ENCODE measurements at regions not wholly inside any gene's neighbourhood (a gene's known extent, or its start where the extent isn't known, plus 50 kb on each side); places are given as distances from the start of the nearest gene placed in this dataset.

- H3K4me3 ChIP-seq (ENCODE audit: low read depth, low read length): no peak overlapping the region
- TF ChIP-seq CTCF (IDR thresholded peaks at IDR 0.05; ENCODE audit: insufficient read depth, low read depth, low read length): no peak
- H3K27me3 ChIP-seq (ENCODE audit: control insufficient read depth, insufficient read depth, low read length): no peaks in the 10 kb centered on the region
- ChIA-PET CTCF (interaction anchor here (0.6 kb wide), 1 partner anchor 1112 kb away, joined by 3 read pairs; no protein-coding TSS in a partner anchor), POLR2A (no interaction called here)
- DNase-seq (ENCODE audit: low read depth): no peak
- H3K36me3 ChIP-seq (ENCODE audit: control insufficient read depth, insufficient read depth, low read length): no peaks in the 10 kb centered on the region
These were observed 575.0 kb upstream of the CHRM3 start for GRCh38 chr1:238811211-238811879.

DNA sequence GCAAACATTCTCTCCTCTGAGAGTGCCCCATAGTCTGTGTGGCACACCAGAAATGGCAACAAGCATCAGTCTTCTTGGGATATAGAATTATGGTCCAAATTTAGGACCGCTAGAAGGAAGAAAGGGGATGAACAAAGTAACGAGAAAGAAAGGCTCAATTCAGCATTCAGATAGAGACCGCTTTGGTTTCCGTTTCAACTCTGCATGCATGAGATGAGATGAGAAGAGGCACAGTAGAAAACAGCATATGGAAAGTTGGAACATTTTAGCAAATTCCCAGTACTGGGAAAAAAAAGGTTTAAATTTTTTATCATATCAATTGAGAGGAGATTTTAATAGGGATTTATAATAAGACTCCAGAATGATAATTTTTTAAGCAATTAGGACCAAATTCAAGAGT is 595.5 kb upstream of the CHRM3 start:
- CTCF ChIA-PET: no interaction called here
- H3K27me3 ChIP-seq (ENCODE audit: control insufficient read depth, insufficient read depth, low read length): no peaks in the 10 kb centered on the region
- no peak for TF ChIP-seq CTCF (IDR thresholded peaks at IDR 0.05; ENCODE audit: insufficient read depth, low read depth, low read length)

DNA sequence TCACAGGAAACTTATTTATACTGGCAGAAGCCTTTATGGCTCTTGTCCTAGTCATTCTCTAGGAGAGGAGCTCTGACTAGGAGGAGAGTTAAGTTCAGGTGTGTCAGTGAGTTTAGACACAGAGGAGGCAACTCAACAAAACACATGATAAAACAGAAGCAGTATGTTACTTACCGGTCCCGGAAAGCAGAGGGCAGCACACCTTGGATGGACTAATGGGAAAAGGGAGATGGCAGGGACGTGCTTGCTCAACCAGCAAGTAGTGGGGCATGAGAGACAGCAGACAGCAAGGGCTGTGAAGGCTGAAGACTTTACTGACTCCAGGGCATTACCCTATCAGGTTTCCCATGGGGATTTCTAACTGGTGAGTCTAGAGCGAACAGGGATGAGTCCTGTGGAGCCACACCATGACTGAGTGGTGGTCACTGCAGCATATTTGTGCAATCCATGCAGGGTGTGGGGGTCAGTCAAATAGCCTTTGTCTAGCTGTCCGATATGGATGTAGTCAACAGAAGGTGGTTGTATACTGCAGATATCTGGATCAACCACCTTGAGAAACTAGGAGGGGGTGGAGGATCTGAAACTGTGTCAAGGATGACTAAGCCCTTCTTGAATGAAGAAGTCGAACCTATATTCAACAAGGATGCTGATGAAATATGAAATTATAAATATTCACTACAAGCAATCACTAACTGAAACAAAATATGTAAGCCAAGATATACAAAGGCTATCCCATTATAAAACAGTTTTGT is 596.3 kb upstream of the CHRM3 start:
- no peak overlapping the region for H3K4me3 ChIP-seq (ENCODE audit: low read depth, low read length)
- no peak for DNase-seq (ENCODE audit: low read depth)
- CTCF ChIA-PET: no interaction called here
- H3K36me3 ChIP-seq (ENCODE audit: control insufficient read depth, insufficient read depth, low read length): no peaks in the 10 kb centered on the region
- TF ChIP-seq CTCF (IDR thresholded peaks at IDR 0.05; ENCODE audit: insufficient read depth, low read depth, low read length): no peak
- POLR2A ChIA-PET: no interaction called here
- no peaks in the 10 kb centered on the region for H3K27me3 ChIP-seq (ENCODE audit: control insufficient read depth, insufficient read depth, low read length)

More for the DNA sequence above, 595.5 kb upstream of the CHRM3 start:
- Histone ChIP-seq H3K4me3 (ENCODE audit: low read depth, low read length) (no peak overlapping the region), H3K36me3 (ENCODE audit: control insufficient read depth, insufficient read depth, low read length) (no peaks in the 10 kb centered on the region)
- DNase-seq (ENCODE audit: low read depth): no peak
- POLR2A ChIA-PET: no interaction called here

DNA sequence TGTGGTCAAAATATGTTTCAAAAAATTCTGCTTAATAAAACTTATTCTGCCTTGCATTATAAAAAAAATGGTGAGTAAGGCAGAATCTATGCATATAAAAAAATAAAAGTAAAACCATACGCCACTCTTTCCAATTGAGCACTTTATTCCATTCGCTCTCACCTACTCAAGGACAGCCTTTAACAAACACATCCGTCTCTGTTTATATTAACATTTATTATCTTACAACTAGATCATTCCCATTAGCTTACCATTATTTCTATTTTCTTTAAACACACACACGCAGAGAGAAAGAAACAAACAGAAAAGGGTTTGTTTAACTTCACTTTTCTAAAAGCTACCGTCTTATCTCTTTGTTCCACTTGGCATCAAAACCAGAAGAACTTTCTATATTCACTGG is 598.9 kb upstream of the CHRM3 start:
- ChIA-PET POLR2A (no interaction called here), CTCF (no interaction called here)
- DNase-seq (ENCODE audit: low read depth): no peak
- Histone ChIP-seq H3K4me3 (ENCODE audit: low read depth, low read length) (no peak overlapping the region), H3K27me3 (ENCODE audit: control insufficient read depth, insufficient read depth, low read length) (no peaks in the 10 kb centered on the region), H3K36me3 (ENCODE audit: control insufficient read depth, insufficient read depth, low read length) (no peaks in the 10 kb centered on the region)
- TF ChIP-seq CTCF (IDR thresholded peaks at IDR 0.05; ENCODE audit: insufficient read depth, low read depth, low read length): no peak

DNA sequence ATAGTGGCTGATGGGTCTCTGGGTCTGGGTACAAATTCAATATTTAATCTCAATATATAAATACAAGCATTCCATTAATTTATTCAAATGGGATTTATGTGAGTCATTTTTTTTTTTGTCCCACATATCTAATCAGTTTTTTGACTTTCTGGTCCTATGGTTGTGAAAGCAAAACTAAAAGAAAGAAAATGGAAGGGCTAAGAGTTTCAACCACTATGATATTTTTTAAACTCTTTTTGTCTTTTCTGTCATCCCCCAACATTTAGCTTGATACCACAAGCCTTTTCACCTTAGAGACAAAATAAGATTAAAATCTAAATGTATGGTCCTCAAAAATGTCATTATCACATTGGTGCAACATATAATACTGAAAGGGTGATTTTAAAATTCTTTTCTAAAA is 602.7 kb upstream of the CHRM3 start:
- ChIA-PET CTCF (no interaction called here), POLR2A (no interaction called here)
- Histone ChIP-seq H3K36me3 (ENCODE audit: control insufficient read depth, insufficient read depth, low read length) (no peaks in the 10 kb centered on the region), H3K27me3 (ENCODE audit: control insufficient read depth, insufficient read depth, low read length) (no peaks in the 10 kb centered on the region), H3K4me3 (ENCODE audit: low read depth, low read length) (no peak overlapping the region)
- no peak for DNase-seq (ENCODE audit: low read depth)
- TF ChIP-seq CTCF (IDR thresholded peaks at IDR 0.05; ENCODE audit: insufficient read depth, low read depth, low read length): no peak

All from BJ (cell line).